ENCODE measurements at regions not wholly inside any gene's neighbourhood (a gene's known extent, or its start where the extent isn't known, plus 50 kb on each side); places are given as distances from the start of the nearest gene placed in this dataset.
"Not testable (repeated sequence)": the region's sequence is repeated elsewhere in the genome, so short reads cannot be mapped to it uniquely, and the experiment has no call there.

- H3K9me3 ChIP-seq (replicated peaks; ENCODE audit: control insufficient read depth, insufficient read depth, low read depth, low read length); intact Hi-C loops (cut with micrococcal nuclease); BruUV-seq (replicated peaks); H3K4me2 ChIP-seq (ENCODE audit: insufficient read depth, low read length); H2AFZ ChIP-seq (ENCODE audit: low read depth, low read length); H3K27ac ChIP-seq (ENCODE audit: extremely low read depth, low read depth, low read length); H4K20me1 ChIP-seq (replicated peaks; ENCODE audit: control insufficient read depth, insufficient read depth, low read length); H3K9ac ChIP-seq (ENCODE audit: insufficient read depth in 1 of 2, low read depth in 2 of 2, low read length in 2 of 2); H3K27me3 ChIP-seq (ENCODE audit: control insufficient read depth in 2 of 2, insufficient read depth in 2 of 2, low read length in 2 of 2); CTCF ChIA-PET (ENCODE audit: low intra/inter-chr PET ratio); H3K9me1 ChIP-seq (ENCODE audit: control insufficient read depth, insufficient read depth, low read length); H3K79me2 ChIP-seq (ENCODE audit: control insufficient read depth, insufficient read depth, low read length); ATAC-seq; H3K4me3 ChIP-seq; H3K4me1 ChIP-seq (replicated peaks in 1 of 2; ENCODE audit: control insufficient read depth in 2 of 2, insufficient read depth in 2 of 2, low read length in 2 of 2); in situ Hi-C loops (cut with MboI); H3K36me3 ChIP-seq (ENCODE audit: control insufficient read depth, insufficient read depth, low read length); FAIRE-seq; DNase-seq (ENCODE audit: extremely low read depth in 1 of 4, low spot score in 3 of 4): not testable (repeated sequence)
- POLR2A ChIA-PET: interaction anchor here (0.6 kb wide), 1 partner anchor 8 kb away, joined by 4 read pairs; no protein-coding TSS in a partner anchor
- WGBS (ENCODE audit: insufficient coverage, low coverage, missing lambda C conversion rate): 0% methylated on average over 1 of the region's 2 CpGs
These were observed 137.8 kb upstream of the MDFIC2 start for GRCh38 chr3:70450220-70450619.

GRCh38 chr3:70435422-70435821 lies 123.0 kb upstream of the MDFIC2 start:
- H4K20me1 ChIP-seq (replicated peaks; ENCODE audit: control insufficient read depth, insufficient read depth, low read length); H3K4me2 ChIP-seq (ENCODE audit: insufficient read depth, low read length); in situ Hi-C loops (cut with MboI); H2AFZ ChIP-seq (ENCODE audit: low read depth, low read length); H3K9ac ChIP-seq (ENCODE audit: insufficient read depth in 1 of 2, low read depth in 2 of 2, low read length in 2 of 2); intact Hi-C loops (cut with micrococcal nuclease); BruUV-seq (replicated peaks); H3K36me3 ChIP-seq (ENCODE audit: control insufficient read depth, insufficient read depth, low read length); DNase-seq (ENCODE audit: extremely low read depth in 1 of 4, low spot score in 3 of 4); POLR2A ChIA-PET; ATAC-seq; H3K27me3 ChIP-seq (ENCODE audit: control insufficient read depth in 2 of 2, insufficient read depth in 2 of 2, low read length in 2 of 2); H3K4me3 ChIP-seq; H3K27ac ChIP-seq (ENCODE audit: extremely low read depth, low read depth, low read length); FAIRE-seq; H3K79me2 ChIP-seq (ENCODE audit: control insufficient read depth, insufficient read depth, low read length); CTCF ChIA-PET (ENCODE audit: low intra/inter-chr PET ratio); H3K4me1 ChIP-seq (replicated peaks in 1 of 2; ENCODE audit: control insufficient read depth in 2 of 2, insufficient read depth in 2 of 2, low read length in 2 of 2); H3K9me3 ChIP-seq (replicated peaks; ENCODE audit: control insufficient read depth, insufficient read depth, low read depth, low read length); H3K9me1 ChIP-seq (ENCODE audit: control insufficient read depth, insufficient read depth, low read length): not testable (repeated sequence)
- 13% methylated on average over 1 of the region's 2 CpGs for WGBS (ENCODE audit: insufficient coverage, low coverage, missing lambda C conversion rate)
